ENCODE measurements at regions not wholly inside any gene's neighbourhood (a gene's known extent, or its start where the extent isn't known, plus 50 kb on each side); places are given as distances from the start of the nearest gene placed in this dataset.

DNA sequence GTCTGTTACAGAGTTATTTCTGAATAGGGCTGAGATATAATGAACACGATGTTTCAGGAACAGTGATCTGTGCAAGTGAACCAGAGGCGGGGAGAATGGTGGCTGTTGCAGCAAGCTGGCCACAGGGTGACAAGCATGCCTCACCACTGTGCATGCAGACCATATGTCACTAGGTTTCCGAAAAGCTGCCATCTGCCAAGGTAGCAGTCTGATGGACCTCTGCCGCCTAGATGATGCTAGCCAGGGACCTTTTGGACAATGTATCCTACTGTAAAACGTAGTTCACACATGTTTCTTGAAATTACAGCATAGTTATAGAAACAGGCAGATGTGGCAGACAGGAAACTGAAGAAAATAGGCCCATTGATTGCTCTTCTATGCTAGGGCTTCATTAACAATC lies 204.2 kb upstream of the RRP15 start:
- TF ChIP-seq, protein P1, sequence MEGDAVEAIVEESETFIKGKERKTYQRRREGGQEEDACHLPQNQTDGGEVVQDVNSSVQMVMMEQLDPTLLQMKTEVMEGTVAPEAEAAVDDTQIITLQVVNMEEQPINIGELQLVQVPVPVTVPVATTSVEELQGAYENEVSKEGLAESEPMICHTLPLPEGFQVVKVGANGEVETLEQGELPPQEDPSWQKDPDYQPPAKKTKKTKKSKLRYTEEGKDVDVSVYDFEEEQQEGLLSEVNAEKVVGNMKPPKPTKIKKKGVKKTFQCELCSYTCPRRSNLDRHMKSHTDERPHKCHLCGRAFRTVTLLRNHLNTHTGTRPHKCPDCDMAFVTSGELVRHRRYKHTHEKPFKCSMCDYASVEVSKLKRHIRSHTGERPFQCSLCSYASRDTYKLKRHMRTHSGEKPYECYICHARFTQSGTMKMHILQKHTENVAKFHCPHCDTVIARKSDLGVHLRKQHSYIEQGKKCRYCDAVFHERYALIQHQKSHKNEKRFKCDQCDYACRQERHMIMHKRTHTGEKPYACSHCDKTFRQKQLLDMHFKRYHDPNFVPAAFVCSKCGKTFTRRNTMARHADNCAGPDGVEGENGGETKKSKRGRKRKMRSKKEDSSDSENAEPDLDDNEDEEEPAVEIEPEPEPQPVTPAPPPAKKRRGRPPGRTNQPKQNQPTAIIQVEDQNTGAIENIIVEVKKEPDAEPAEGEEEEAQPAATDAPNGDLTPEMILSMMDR (IDR thresholded peaks at IDR 0.05) = no peak
- TF ChIP-seq POLR2AphosphoS5 (IDR thresholded peaks at IDR 0.05) = no peak
- no peak for TF ChIP-seq POLR2A (IDR thresholded peaks at IDR 0.05)
- no peak for TF ChIP-seq EP300 (IDR thresholded peaks at IDR 0.05; ENCODE audit: low read depth)
